ENCODE measurements at regions not wholly inside any gene's neighbourhood (a gene's known extent, or its start where the extent isn't known, plus 50 kb on each side); places are given as distances from the start of the nearest gene placed in this dataset.

DNA sequence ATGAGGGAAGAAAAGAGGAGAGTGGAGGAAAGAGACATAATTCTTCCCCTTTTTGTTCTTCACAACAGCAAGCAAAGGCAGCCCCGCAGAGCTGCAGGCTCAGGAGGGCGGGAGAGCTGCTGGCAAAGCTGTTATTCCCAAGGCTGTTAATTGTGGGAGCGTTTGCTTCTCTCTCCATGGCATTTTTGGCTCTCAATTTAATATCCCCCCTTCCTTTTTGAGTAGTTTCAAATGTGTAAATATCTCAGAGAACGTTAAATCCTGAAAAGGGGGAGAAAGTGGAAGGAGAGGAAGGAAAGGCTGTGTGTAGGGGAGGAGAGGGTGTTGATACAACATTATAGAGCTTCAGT is 165.7 kb downstream of the NSG2 start:
- no peaks in the 10 kb centered on the region for H3K36me3 ChIP-seq (ENCODE audit: control insufficient read depth, insufficient read depth, low read length)
- H3K9me3 ChIP-seq (ENCODE audit: control insufficient read depth, low read length): no peaks in the 10 kb centered on the region
- no peaks in the 10 kb centered on the region for H3K4me1 ChIP-seq (ENCODE audit: control insufficient read depth, insufficient read depth, low read length)
- no peak overlapping the region for H3K27ac ChIP-seq (ENCODE audit: low read depth, low read length)
- peaks cover 28% of the 10 kb centered on the region for H3K27me3 ChIP-seq (ENCODE audit: control insufficient read depth, insufficient read depth, low read length, poor library complexity, severe bottlenecking)
- H3K27ac Mint-ChIP-seq: no peak overlapping the region
- no peaks in the 10 kb centered on the region for H3K9me3 Mint-ChIP-seq
- H3K27me3 Mint-ChIP-seq (ENCODE audit: insufficient read depth): peaks cover 50% of the 10 kb centered on the region
- no peaks in the 10 kb centered on the region for H3K4me1 Mint-ChIP-seq
- no peak for DNase-seq
- whole genome bisulfite sequencing, 2 experiments (ENCODE audit: insufficient coverage in 1 of 2, insufficient read length in 1 of 2): 72% methylated on average over 4 of the region's 4 CpGs; no CpG with 5 or more reads in 1 of the 2 experiments
- H3K4me3 Mint-ChIP-seq: no peak overlapping the region
- no peaks in the 10 kb centered on the region for H3K36me3 Mint-ChIP-seq (ENCODE audit: low read depth)
- TF ChIP-seq, protein P1, sequence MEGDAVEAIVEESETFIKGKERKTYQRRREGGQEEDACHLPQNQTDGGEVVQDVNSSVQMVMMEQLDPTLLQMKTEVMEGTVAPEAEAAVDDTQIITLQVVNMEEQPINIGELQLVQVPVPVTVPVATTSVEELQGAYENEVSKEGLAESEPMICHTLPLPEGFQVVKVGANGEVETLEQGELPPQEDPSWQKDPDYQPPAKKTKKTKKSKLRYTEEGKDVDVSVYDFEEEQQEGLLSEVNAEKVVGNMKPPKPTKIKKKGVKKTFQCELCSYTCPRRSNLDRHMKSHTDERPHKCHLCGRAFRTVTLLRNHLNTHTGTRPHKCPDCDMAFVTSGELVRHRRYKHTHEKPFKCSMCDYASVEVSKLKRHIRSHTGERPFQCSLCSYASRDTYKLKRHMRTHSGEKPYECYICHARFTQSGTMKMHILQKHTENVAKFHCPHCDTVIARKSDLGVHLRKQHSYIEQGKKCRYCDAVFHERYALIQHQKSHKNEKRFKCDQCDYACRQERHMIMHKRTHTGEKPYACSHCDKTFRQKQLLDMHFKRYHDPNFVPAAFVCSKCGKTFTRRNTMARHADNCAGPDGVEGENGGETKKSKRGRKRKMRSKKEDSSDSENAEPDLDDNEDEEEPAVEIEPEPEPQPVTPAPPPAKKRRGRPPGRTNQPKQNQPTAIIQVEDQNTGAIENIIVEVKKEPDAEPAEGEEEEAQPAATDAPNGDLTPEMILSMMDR (conservative IDR thresholded peaks at IDR 0.05): no peak
- H3K4me3 ChIP-seq (ENCODE audit: low read length): no peak overlapping the region
- H3K9ac ChIP-seq (ENCODE audit: extremely low read depth, low read length, poor library complexity, severe bottlenecking): no peak overlapping the region

DNA sequence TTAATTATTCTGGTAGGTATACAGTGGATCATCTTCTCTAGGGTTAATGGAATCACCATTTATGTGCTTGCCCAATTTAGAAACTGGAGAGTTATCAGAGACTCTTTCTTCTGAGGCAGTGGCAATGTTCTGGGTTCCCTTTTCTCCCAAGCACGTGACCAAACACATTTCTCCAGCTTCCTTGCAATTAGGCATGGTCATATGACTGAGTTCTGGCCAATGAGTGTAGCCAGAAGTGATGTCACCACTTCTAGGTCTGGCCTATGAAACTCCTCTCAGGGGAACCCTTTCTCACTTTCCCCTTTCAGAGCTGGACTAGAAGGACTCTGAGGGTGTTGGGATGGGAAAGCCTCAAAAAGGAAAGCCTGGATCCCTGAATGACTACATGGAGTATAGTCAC is 172.0 kb downstream of the NSG2 start:
- Histone ChIP-seq H3K9ac (ENCODE audit: extremely low read depth, low read length, poor library complexity, severe bottlenecking) (no peak overlapping the region), H3K4me1 (ENCODE audit: control insufficient read depth, insufficient read depth, low read length) (peaks cover 2% of the 10 kb centered on the region), H3K9me3 (ENCODE audit: control insufficient read depth, low read length) (no peaks in the 10 kb centered on the region), H3K27ac (ENCODE audit: low read depth, low read length) (no peak overlapping the region), H3K36me3 (ENCODE audit: control insufficient read depth, insufficient read depth, low read length) (no peaks in the 10 kb centered on the region), H3K4me3 (ENCODE audit: low read length) (no peak overlapping the region), H3K27me3 (ENCODE audit: control insufficient read depth, insufficient read depth, low read length, poor library complexity, severe bottlenecking) (peaks cover 34% of the 10 kb centered on the region)
- TF ChIP-seq, protein P1 (conservative IDR thresholded peaks at IDR 0.05): no peak
- 71% methylated on average over 1 of the region's 1 CpG; no CpG with 5 or more reads in 1 of the 2 experiments for WGBS, 2 experiments (ENCODE audit: insufficient coverage in 1 of 2, insufficient read length in 1 of 2)
- H3K9me3 Mint-ChIP-seq: no peaks in the 10 kb centered on the region
- no peaks in the 10 kb centered on the region for H3K36me3 Mint-ChIP-seq (ENCODE audit: low read depth)
- H3K27me3 Mint-ChIP-seq (ENCODE audit: insufficient read depth): peaks cover 39% of the 10 kb centered on the region
- H3K4me3 Mint-ChIP-seq: no peak overlapping the region
- DNase-seq: no peak
- H3K27ac Mint-ChIP-seq: no peak overlapping the region
- H3K4me1 Mint-ChIP-seq: peaks cover 6% of the 10 kb centered on the region

DNA sequence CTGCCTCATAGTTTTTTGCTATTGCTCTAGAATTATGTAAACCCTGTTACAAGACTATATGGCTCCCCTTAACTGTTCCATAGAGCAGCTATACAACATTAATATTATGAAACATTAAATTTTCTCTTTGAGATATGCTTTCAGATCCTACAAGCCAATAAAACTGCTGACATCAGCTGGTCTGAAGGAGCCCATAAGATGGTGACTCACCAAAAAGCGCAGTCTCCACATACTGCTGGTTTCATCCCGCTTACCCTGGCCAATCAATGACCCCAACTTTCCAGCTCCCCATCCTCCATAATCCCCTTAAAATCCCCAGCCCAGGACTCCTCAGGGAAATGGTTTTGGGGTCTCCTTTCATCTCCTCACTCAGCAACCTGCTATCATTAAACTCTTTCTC is 172.7 kb downstream of the NSG2 start:
- no peaks in the 10 kb centered on the region for H3K9me3 ChIP-seq (ENCODE audit: control insufficient read depth, low read length)
- no peaks in the 10 kb centered on the region for H3K36me3 ChIP-seq (ENCODE audit: control insufficient read depth, insufficient read depth, low read length)
- no peaks in the 10 kb centered on the region for H3K36me3 Mint-ChIP-seq (ENCODE audit: low read depth)
- H3K4me1 ChIP-seq (ENCODE audit: control insufficient read depth, insufficient read depth, low read length): peaks cover 2% of the 10 kb centered on the region
- H3K4me3 ChIP-seq (ENCODE audit: low read length): no peak overlapping the region
- H3K27me3 Mint-ChIP-seq (ENCODE audit: insufficient read depth): peaks cover 33% of the 10 kb centered on the region
- no peak for DNase-seq
- H3K27ac Mint-ChIP-seq: no peak overlapping the region
- TF ChIP-seq, protein P1 (conservative IDR thresholded peaks at IDR 0.05): no peak
- 89 to 100% methylated on average over 2 of the region's 2 CpGs for whole genome bisulfite sequencing, 2 experiments (ENCODE audit: insufficient coverage in 1 of 2, insufficient read length in 1 of 2)
- peaks cover 6% of the 10 kb centered on the region for H3K4me1 Mint-ChIP-seq
- no peak overlapping the region for H3K4me3 Mint-ChIP-seq
- peaks cover 30% of the 10 kb centered on the region for H3K27me3 ChIP-seq (ENCODE audit: control insufficient read depth, insufficient read depth, low read length, poor library complexity, severe bottlenecking)
- no peak overlapping the region for H3K9ac ChIP-seq (ENCODE audit: extremely low read depth, low read length, poor library complexity, severe bottlenecking)
- H3K27ac ChIP-seq (ENCODE audit: low read depth, low read length): no peak overlapping the region
- no peaks in the 10 kb centered on the region for H3K9me3 Mint-ChIP-seq

Data from endodermal cell (in vitro differentiated cells).